ENCODE measurements at regions not wholly inside any gene's neighbourhood (a gene's known extent, or its start where the extent isn't known, plus 50 kb on each side); places are given as distances from the start of the nearest gene placed in this dataset.
"Not testable (repeated sequence)": the region's sequence is repeated elsewhere in the genome, so short reads cannot be mapped to it uniquely, and the experiment has no call there.

DNA sequence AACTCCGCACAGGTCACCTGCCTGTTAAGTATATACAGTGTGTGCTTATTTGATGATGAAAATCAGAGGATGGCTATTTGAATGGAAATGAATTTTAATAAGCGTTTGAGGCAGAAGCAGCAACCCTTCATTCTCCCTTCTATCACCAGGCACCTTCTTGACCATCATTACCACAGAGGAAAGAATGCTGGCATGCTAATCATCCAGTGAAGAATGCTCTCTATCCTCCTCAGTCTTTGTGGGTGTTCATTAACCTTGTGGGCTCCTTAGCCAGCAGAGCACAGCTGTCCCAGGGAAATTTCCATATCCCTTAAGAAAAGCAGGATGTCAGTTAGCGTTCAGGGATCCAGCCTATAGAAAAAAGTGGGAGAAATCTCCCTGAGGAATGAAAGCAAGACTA lies 428.0 kb upstream of the CAMK1G start:
- DNase-seq, result no peak

- no peak for DNase-seq
Observed at GRCh38 chr1:209156991-209157390, 426.5 kb upstream of the CAMK1G start.

DNA sequence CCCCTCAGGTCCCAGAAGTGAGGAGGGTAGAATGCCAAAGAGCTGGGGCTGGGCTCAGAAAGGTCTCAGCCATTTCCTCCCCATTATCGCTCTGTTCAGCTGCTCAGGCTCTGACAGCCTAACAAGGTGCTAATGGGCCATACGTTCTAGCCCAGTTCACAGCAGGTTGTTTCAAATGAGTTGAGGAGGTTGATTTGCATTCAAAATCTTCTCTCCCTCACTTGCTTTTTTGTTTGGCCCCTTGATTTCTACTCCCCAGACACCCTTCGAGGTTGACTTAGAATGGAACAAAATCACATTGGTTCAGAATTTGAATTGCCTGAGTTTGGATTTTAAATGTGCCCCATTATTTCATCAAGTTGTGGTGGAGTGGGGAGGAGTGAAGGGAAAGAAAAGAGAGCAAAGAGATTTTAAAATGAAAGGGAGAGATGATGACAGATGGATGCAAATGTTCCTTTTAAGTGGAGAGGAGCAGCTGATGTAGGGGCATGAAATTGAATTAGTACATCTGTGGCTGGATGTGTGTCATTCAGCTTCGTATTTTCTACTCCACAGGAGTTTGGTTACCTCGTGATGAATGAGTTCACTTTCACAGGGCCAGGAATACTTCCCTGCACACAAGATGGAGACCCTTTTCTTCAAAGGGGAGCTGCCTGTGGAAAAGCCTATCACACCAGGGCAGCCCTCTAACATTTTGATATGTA lies 425.8 kb upstream of the CAMK1G start:
- DNase-seq, result no peak

DNA sequence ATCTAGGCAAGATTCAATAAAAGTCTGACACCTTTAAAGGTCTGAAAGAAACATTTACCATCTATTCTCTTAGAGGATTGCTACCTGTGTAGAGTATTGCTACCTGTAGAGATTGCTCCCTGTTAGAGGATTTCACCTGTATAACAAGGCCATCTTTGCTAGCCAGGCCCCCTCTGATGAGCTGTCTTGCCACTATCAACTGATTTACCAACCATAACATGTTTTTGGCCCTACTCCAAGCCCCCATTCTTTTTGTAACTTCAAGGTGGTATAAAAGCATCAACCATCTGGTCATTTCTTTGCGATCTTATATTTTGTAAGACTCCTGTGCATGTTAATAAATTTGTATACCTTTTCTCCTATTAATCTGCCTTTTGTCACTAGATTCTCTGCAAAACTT lies 424.7 kb upstream of the CAMK1G start:
- no peak for DNase-seq

DNA sequence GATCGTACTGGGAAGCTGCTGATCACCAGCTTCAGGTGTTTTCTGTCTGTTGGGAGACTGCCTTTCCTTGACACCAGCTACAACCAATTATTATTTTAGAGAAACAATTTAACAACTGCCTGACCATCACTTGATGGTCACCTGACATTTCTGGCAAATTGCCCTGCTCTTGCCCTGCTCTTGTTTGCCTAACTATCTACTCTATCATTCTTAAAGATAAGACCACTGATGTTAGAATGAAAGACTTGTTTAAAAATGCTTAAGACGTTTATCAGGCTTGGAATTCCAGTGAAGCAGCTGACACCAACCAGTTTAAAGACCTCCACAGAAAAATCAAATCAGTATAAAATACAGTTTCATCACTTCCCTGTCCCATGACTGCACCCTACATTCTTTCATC lies 423.3 kb upstream of the CAMK1G start:
- no peak for DNase-seq

DNA sequence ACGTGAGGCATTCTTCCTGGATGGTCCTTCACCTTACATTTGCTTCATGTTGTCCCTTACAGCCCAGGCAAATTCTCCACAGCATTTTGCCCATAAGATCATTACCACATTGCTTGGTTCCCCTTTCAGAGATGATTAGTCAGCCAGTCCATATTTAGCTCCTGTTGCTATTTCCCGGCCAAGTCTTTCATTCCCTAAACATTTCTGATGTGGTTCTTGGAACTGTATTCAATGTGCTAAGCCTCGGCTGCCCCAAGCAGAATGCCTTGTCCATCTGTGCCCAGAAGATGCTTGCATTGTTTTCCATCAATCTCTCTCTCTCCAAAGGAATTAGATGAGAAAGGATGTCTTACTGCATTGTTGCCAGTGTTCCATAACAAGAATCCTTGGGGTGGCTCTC lies 420.9 kb upstream of the CAMK1G start:
- DNase-seq, result no peak

DNA sequence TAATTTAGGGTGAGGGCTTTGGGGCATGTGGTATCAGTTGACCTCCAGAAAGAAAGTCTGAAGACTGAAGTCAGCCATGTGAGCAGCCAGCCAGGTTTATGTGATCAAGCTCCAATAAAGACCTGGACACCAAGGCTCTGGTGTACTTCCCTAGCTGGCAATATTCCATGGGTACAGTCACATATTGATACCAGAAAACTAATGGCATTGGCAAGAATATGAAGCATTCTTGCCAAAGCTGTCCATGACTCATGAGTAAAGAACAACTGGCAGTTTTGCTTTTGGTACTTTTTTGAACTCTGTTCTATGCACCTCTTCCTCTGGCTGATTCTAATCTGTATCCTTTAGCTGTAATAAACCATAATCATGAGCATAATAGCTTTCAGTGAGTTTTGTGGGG lies 415.3 kb upstream of the CAMK1G start:
- no peak for DNase-seq

DNA sequence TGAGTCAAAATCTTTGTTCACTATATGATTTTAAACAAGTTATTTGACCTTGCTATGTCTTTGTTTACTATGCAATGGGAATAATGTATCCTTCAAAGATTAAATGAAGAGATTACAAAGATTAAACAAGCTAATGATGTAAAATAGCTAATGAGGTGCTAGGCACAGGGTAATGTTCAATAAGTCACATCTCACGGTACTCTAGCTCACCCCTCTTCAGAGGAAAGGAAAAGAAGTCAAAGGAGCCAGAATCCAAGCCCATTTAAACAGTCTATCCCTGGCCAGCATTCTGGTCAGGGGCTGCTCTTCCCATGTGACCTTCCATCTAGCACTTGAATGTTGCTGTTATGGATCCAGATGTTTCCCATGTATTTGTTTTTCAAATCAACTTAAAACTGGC lies 412.4 kb upstream of the CAMK1G start:
- DNase-seq, result no peak

GRCh38 chr1:209172286-209172685 lies 411.2 kb upstream of the CAMK1G start:
- DNase-seq, result no peak

- not testable (repeated sequence) for DNase-seq
Observed at GRCh38 chr1:209172792-209173542, 410.5 kb upstream of the CAMK1G start.

DNA sequence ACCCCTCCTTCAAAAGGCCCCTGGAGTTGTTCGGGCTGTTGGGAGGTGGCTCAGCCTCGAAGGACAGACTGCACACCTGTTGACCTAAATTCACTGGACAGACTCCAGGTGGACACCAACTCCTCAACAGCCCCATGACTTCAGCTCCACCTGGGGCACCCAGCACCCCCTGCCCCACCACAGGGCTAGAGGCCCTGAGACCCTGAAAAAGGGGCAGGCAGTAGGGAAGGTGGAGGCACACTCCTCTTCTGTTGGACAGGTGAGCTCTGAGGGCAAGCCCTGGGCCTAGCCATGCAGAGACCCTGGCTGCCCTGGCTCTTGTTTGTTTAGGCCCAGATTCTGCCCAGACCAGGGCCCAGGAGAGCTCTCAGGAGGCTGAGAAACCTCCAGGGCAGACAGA lies 409.7 kb upstream of the CAMK1G start:
- not testable (repeated sequence) for DNase-seq

DNA sequence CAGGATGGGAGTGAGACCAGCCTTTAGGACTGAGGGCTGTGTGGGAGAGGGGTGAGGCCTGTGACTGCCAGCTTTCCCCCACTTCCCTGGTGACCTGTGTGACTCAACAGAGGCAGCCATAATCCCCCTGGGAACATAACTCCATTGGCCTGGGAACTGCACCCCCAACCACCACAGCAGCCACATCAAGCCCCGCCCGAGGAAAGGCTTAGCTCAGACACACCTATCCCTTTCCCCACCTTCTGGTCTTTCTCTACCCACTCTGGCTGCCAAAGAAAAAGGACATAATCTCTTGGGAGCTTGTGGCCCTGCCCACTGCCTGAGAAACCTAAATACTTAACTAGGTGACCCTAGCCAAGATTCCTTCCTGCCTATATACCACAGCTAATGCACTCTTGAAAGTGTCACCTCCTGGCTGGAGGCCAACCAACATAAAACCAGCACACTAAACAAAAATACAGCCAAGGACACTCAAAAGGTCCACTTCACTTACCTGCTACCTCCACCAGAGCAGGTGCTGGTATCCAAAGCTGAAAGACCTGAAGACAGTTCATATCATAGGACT lies 406.6 kb upstream of the CAMK1G start:
- no peak for DNase-seq

- DNase-seq, result no peak
Observed at GRCh38 chr1:209183195-209183594, 400.3 kb upstream of the CAMK1G start.

- no peak for DNase-seq
Observed at GRCh38 chr1:209187589-209187988, 395.9 kb upstream of the CAMK1G start.

DNA sequence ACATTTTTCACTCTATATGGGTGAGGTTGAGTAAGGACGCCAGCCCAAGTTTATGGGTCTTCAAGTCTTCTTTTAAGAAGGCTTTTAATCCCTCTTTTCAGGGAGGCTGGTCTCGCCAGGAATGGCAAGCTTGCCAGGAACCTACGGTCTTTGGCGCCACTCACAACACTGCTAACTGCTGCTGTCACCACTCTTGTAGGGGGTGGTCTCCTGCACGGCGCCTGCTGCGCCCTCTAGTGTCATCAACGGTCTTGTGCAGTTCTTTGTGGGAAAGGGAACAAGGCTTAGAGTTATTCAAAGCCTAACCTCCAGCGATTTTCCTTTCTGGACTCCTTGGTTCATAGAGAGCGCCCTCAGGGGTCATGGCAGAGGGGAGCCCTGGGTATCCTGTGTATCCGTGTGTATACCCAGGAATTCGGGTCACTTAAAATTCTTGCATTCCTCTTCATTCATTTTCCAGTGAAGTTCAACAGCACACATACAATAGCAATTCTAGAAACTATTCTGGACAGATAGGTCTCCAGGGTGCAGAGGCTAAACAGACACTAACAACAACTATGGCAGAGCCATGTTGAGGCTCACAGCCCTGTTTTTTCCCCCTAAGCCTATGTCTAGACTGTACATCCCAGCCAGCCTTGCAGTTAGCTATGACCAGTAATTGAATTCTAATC lies 392.8 kb upstream of the CAMK1G start:
- peak; percentile 22 for DNase-seq

- DNase-seq, result no peak
Observed at GRCh38 chr1:209191262-209191634, 392.3 kb upstream of the CAMK1G start.

DNA sequence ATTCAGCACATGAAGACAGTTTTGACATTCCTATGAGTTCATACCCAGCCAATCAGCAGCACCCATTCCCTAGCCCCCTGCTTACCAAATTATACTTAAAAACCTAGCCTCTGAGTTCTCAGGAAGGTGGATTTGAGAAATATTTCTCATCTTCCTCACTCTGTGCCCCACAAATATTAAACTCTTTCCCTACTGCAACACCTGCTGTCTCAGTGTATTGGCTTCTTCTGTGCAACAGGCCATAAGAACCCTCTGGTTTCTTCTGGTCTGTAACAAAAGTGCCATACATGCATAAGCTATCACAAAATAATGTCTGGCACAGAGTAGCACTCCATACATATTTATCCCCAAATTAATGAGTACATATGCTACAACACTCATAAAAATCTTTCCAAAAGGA lies 387.4 kb upstream of the CAMK1G start:
- DNase-seq, result no peak

- no peak for DNase-seq
Observed at GRCh38 chr1:209198961-209199750, 384.4 kb upstream of the CAMK1G start.

GRCh38 chr1:209199822-209200221 lies 383.7 kb upstream of the CAMK1G start:
- DNase-seq, result no peak

GRCh38 chr1:209202321-209202720 lies 381.2 kb upstream of the CAMK1G start:
- not testable (repeated sequence) for DNase-seq

- DNase-seq, result peak; percentile 46
Observed at GRCh38 chr1:209202830-209203532, 380.5 kb upstream of the CAMK1G start.

GRCh38 chr1:209203533-209203895 lies 380.0 kb upstream of the CAMK1G start:
- DNase-seq, result no peak

Data from inflammatory macrophage treated with lipopolysaccharide for 4 hours (primary cell).